HG03378 (cell line): ENCODE measurements at regions not wholly inside any gene's neighbourhood (a gene's known extent, or its start where the extent isn't known, plus 50 kb on each side); places are given as distances from the start of the nearest gene placed in this dataset.
"Not testable (repeated sequence)": the region's sequence is repeated elsewhere in the genome, so short reads cannot be mapped to it uniquely, and the experiment has no call there.

Experiments
- ATAC-seq: cut with Tn5 transposase; IDR thresholded peaks from one replicate; pipeline ENCODE4 v1.9.1; 2021; ENCODE audit warnings: mild to moderate bottlenecking, moderate library complexity; ENCODE audit not compliant: unreplicated experiment

DNA sequence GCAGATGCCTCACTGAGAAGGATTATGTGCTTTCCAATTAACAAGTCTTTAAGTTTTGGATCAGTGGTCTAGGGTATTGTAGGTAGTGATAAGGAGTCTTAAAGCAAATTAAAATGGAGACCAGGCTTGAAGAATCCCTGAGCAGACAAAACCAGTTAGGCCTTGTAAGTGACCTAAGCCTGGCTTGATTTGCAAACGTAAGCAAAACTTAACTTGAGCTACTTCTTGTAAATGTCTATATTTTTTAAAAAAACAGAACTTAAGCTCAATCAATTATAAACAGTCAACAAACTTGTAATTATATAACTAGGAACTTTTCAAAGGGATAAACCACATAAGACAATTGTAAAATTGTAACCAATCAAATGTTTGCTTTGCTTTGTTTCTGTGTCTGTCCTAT, 72.7 kb upstream of the NALF2 start:
- no peak for ATAC-seq

DNA sequence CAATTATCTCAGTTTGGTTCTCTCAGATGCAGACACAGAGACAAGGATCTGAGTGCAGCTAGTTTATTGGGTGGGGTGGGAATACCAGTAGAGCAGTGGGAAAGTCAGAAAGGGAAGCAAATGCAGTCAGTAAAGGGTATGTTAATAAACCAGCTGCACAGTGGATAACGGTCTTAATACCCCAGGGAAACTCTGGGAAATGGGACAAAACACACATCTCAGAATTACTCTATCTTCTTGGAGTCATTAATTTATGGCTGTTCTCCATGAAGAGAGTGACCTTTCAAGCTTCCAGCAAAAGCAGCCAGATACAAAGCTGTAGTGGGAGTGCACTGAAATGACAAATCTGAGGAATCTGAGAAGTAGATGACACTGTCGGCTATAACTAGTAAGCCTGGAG, 73.3 kb upstream of the NALF2 start:
- ATAC-seq: no peak

DNA sequence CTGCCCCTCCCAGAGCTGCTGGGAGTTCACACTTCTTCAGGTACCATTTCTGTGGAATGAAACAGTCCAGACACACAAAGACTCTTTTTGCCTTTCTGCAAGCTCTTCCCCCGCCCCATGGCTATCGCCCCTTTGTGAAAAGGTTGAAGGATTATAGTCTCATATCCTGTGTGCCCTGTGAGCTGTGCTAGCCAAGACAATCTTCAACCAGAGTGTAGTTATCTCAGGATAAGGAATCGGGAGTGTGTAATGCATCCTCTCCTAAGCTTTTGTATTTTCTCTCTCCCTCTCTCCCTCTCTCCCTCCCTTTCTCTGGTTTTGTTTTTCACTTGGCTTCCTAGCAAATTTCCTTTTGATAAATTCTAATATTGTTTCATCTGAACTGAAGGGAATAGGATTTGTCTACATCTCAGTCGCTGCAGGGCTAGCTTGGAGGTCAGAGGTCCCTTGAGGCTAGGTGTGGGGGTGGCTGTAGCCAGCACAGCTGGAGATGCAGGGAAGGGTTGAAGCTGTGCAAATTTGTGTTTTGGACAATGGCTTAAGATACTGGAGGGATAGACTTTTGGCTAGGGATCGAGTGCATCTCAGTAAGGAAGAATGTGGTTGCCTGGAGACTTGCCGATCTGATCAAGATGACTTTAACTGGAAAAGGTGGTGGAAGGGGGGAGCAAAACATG, 74.6 kb upstream of the NALF2 start:
- ATAC-seq: no peak

DNA sequence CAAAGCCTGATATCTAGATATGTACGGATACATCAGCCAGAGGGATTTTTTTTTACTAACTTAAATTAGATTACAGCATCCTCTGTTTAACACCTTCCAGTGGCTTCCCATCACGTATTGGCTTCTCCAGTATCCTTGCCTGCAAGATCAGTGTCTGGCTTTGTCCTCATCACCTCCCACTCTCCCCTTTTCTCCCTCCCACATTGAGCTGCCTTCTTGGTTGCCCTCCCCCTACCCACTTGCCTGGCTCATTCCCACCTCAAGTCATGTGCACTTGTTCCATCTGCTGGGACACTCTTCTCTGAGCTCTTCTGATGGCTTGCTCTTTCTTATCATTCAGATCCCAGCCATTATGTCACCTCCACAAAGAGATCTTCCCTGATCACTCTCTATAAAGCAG, 75.9 kb upstream of the NALF2 start:
- ATAC-seq: no peak

DNA sequence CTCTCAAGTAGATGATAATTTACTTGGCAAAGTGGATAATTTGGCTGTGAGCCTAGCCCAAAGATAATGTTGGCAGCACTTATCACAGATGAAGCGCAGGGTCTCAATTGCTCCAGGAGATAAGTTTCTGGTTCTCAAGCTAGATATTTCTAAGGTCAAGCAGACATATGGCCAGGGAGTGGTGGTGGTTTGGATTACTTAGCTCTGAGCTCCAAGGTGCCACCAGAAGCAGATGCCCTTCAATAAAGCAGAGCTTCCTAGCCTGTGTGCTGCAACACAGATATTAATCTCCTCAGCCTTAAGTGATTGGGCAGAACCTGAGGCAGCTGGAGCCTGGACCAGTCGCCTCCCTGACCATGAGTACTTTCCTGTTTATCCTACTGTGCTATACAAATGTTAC, 79.2 kb upstream of the NALF2 start:
- no peak for ATAC-seq

DNA sequence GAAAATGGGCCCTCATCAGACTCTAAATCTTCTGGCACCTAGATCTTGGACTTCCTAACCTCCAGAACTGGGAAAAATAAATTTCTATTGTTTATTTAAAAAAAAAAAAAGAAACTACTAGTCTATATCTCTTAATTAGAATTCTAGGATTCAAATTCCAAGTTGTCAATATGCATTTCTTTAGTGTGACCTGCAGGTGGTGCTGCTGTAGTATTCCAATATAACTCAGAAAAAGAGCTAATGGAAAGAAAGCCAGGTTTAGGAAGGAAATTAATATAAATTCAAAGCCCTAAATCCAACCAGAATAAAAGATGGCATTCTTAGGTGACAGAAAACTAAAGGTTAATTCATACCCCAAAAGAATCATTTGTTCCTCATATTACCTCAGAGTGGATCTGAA, 80.0 kb upstream of the NALF2 start:
- no peak for ATAC-seq

DNA sequence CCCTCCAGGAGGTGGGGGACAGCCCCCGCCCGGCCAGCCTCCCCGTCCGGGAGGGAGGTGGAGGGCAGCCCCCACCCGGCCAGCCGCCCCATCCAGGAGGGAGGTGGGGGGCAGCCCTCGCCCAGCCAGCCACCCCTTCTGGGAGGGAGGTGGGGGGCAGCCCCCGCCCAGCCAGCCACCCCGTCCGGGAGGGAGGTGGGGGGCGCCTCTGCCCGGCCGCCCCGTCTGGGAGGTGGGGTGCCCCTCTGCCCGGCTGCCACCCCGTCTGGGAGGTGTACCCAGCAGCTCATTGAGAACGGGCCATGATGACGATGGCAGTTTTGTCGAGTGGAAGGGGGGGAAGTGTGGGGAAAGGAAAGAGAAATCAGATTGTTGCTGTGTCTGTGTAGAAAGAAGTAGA, 81.9 kb upstream of the NALF2 start:
- ATAC-seq: not testable (repeated sequence)

DNA sequence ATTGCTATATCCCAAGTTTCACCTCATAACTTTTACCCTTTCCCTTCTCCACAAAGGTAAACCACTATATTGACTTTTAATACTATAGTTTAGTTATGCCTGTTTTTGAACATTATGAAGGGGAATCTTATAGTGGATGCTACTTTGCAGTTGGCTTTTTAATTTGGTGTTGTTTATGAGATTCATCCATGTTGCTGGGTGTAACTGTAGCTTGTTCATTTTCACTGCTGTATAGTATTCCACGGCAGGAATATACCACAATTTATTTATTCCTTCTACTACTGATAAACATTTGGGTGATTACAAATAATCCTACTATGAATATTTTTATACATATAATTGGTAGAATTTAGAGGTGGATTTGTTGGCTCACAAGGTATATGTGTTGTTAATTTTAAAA, 88.4 kb upstream of the NALF2 start:
- no peak for ATAC-seq

DNA sequence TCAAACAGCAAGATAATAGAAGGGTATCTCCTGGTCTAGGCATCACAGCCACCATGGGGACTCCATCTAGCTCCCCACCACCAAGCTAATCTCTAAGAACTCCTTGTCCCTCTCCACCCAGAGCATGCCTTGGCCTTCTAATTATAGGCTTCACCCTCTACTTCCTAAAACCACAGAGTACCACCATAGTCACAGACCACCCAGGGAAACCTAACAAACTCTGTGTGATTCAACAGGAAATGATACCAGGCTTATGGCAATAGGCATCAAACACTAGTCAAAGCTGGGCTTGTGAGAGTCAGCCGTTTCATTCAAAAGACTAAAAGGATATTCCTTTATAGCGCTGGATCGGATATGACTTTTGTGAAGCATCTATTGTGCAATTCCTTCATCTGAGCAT, 91.5 kb upstream of the NALF2 start:
- ATAC-seq: no peak

DNA sequence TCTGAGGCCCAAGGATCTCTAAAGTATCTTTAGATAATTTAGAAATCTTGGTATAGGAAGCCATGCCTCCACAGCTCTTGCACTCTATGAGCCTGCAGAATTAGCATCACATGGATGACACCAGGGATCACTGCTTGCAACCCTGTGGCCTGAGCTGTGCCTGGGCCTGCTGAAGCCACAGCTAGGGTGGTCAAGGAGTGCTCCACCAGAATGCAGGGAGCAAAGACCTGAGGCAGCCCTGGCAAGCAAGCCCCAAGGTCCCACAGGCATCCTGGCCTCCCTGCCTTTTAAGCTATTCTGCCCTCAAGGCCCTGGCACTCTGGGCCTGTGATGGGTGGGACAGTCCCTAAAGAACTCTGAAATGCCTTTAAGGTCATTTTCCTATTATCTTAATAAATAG, 105.2 kb upstream of the NALF2 start:
- no peak for ATAC-seq

DNA sequence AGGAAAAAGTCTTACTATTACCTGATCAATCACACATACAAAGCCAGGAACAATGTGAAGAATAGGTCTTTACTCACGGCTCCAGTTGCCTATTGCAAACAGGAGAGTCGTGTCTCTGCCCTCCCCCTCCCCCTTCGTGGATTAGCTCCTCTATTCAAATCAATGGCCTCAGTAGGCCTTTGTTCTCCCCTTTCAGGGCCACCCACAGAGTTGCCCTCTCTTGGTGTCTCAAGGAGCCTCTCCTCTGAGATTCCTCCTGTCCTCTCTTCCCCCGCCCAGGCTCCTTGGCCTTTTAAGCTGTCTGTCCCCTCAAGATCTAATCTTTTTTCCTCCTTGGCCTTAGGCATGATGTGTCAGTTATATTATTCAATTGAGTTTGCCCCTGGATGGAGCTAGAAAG, 107.2 kb upstream of the NALF2 start:
- ATAC-seq: no peak

DNA sequence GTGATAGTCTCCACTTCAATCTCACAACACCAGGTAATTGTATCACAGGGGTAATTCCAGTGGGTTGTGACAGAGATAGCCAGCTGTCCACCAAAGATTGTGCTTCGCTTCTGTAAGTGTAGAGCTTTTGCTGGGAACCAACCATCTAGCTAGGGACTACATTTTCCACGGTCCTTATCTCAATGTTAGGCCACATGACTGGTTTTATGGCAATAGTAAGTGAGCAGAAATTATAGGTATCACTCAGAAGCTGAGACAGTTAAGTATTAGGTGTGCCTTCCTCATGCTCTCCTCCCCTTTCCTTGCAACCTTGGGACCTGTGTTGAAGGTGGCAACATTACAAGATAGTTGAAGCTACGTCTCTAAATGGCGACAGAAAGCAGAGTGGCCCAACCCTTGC, 108.8 kb upstream of the NALF2 start:
- no peak for ATAC-seq

DNA sequence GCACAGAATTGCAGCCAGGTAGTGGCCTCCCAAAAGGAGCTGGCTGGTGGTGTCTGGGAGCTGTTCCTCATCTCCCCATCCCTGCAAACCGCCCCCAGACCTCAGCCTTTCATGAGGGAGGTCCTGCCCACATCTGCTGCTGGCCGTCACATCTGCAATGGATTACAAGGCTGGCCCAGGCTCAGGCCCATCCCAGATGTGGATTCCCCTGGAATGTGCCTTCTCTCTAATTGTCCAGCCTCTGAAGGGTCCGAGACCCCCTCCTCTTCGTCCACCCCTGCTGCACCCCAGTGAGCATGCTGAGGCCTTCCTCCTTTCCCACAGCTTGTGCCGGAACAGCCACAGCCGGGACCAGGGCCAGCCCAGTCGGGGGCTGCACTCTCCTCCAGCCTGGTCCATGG, 115.0 kb upstream of the NALF2 start:
- ATAC-seq: no peak

DNA sequence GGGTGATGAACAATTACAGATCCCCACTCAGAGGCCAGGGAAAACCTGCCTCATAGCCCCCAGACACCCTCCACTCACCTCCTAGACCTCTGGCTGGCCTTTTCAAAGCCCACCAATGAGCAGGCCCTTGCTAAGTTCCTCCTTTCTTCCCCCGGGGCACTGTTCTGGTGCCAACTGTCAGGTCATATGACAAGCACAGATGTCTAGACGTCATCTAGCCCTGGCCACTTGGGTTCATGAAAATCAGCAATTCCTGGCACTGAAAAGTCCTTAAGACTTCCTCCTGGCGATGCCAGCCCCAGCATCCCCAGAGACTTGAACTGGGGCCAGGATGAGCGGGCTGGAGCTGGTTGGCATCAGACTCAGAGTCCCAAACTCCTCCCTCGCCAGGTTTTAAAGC, 115.6 kb upstream of the NALF2 start:
- ATAC-seq: no peak

DNA sequence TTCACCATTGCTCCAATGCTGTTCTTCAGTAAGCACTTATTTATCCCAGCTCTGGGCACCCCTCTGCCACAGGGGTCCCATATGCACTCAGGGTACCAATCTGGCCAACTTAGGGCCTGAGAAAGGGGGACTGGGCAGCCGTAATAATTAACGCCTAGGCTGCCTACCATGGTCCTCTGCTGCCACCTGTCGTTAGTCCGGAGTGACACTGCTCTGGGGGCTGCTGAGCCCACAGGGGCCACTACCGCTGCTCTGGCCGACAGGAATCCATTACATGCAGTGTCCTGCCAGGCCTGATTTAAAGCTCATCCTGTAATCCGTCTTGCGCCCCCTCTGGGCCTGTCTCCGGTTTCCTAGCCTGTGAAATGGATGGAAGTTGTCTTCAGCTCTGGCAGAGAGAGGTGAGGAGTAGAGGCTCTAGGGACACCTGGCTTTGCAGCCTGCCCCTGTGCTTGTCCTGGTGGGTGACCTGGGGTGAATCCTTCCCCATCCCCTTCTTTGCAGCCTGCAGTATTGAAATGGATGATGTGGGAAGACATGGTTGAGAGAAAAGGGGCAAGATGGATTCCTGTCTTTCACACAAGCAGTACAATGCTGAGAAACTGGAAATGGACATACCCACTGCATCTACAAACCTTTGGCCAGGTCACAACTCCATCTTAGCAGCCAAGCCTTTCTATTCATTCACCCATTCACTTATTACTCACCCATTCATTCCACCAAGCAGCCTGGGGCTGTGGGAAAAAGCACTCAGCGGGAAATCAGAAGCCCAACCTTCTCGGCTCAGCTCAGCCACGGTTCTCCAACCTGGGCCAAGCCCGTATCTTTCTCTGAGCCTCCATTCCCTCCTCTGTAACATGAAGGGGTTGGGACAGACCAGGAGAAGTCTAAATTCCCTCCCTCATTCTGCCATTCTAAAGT, 116.3 kb upstream of the NALF2 start:
- no peak for ATAC-seq

DNA sequence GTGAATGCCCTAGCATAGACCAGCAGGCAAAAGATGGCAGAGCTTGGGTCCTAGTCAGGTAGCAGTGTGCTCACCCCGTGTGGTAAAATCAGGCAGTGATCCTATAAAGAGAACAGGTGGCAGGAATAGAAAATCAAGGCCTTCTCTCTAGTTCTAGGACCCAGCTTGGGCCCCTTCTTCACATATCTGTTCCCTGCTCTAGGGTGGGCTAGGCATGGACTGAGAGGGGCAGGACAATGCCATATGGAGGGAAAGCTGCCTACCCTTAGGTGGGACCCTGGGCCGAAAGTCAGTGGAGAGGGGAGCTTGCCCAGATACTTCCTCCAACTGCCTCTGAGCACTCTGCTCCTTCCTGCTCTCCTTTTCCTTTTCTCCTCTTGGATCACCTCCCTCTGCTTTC, 117.4 kb upstream of the NALF2 start:
- no peak for ATAC-seq

DNA sequence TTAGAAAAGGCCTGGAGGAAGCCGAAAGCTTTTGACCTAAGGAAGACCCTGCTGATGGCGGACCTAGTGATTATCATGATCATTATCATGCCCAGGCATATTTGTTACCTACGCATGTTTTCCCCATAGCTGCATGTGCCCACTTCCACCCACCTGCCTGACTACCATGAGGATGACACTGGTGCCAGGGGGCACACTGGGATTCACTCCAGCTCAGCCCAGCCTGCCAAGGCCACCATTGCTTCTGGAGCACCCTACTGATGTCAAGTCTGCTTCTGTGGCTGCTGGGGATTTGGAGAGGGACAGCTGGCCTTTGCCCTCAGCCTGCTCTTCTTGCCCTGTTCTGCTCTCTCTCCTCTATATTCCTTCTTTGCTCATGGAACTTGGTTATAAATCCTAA, 124.7 kb upstream of the NALF2 start:
- ATAC-seq: no peak

DNA sequence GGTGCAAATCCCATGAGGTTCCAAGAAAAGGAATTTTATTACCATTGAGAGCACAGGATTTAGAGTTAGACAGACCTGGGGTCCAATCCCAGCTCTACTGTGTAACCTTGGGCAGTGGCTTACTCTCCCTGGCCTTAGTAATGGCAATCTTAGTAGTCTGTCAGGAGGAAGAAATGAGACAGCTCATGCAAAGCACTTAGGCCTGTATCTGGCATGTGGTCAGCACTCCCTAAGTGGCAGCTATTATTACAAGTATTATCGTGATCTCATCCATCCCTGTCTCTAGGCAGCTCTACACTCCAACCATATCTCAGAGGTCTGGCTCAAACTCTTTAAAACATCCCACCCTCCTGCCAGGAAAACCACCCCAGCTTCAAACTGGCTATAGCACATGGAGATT, 129.6 kb upstream of the NALF2 start:
- ATAC-seq: no peak

DNA sequence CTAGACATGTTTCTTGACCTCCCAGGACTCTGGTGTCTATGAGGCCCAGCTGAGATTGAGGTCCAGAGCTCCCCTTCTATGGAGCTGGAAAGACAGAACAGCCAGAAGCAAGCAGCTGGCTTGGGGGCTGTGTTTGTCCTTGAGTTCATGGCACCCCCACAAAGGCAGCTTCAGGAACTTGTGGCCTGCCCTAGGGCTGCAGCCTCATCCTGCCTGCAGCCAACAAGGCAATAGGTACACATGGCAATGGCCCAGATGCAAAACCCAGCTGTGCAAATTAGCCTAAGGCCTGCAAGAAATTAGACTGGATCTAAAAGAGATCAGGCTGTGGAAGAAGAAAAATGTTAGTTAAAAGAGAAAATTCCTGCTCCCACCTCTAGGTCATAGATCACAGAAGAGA, 131.7 kb upstream of the NALF2 start:
- ATAC-seq: no peak

DNA sequence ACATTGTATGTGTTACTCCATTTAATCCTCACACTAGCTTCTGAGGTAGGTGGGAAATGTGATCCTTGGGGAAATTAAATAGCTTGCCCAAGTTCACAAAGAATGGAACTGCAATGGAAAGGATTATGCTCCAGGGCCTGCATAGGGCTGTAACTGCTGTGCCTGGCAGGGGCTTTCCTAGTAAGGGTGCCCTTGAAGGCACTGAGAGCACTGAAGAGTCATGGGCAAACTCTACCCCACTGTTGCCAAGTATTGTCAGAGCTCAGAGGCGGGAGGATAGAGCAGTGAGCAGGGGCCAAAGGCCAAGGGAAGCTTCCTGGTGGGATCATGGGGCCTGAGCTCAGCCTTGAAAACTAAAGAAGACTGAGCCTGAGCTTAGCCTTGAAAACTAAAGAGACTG, 133.0 kb upstream of the NALF2 start:
- no peak for ATAC-seq

DNA sequence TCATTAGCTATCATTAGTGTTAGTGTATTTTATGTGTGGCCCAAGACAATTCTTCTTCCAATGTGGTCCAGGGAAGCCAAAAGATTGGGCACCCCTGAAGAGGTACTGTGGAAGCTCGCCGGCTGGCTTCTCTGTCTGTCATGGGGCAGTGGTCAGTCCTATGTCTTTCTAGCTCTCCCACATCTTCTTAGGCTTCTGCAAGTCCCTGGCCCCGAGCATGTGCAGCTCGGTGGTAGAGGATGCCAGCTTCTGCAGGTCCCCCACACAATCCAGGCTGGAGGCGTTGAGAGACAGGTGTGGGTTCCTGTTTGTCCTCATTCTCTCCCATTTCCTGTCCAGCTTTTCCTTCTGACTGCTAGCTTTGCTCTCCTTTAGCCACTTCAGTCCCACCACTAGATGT, 134.1 kb upstream of the NALF2 start:
- no peak for ATAC-seq

DNA sequence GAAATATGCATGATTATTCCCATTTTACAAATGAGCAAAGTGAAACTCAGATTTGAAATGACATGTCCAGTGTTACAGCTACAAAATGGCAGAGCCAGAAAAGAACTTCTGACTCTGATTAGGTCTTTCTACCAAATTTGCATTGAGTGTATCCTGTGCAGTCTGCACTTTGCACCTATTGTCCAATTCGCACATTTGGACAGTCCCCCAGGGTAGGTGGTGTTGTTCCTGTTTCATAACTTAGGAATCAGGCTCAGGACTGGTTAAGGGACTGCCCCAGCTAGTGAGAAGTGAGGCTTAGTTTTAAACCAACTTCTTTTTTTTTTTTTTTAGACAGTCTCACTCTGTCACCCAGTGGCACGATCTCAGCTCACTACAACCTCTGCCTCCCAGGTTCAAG, 137.9 kb upstream of the NALF2 start:
- ATAC-seq: no peak

DNA sequence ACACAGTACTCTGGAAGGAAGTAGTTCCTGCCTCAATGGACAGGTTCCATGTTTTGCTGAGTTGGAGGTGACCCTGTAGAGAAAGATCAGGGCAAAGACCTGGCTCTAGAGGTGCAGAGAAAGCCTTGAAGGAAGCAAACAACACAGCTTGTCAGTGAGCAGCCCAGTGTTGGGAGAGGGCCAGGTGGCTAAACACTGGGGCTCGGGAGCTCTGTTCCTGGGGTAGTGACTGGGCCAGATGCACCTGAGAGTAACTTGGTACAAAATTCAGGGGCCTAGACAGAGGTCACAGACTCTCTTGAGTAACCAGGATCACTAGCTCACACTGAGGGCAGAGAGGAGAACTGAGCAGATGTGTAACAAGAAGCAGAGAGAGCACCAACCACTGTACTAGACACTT, 138.4 kb upstream of the NALF2 start:
- no peak for ATAC-seq
